Stomach (tissue), 4 donors: ENCODE measurements at regions not wholly inside any gene's neighbourhood (a gene's known extent, or its start where the extent isn't known, plus 50 kb on each side); places are given as distances from the start of the nearest gene placed in this dataset.

ENCODE experiments used
- CTCF ChIP-seq, 7 experiments: fragments of 450-650 bp in 4 of 7; fragments of 200-600 bp in 3 of 7; sonication (generic) in 3 of 7; IDR thresholded peaks; one replicate each; pipeline ENCODE4 v1.5.1; 2016 to 2019; ENCODE audit warnings: antibody characterized with exemption in 7 of 7, control low read depth in 2 of 7, mild to moderate bottlenecking in 1 of 7
- POLR2A ChIP-seq, 4 donors: fragments of 450-650 bp; IDR thresholded peaks; one replicate each; pipeline ENCODE4 v1.6.1; 2016; ENCODE audit warnings: antibody characterized with exemption in 4 of 4, control low read depth in 2 of 4, mild to moderate bottlenecking in 1 of 4, moderate library complexity in 1 of 4

GRCh38 chr12:74963304-74963703, 246.3 kb downstream of the KCNC2 start:
- no peak for TF ChIP-seq CTCF (IDR thresholded peaks at IDR 0.05)
- no peak for TF ChIP-seq POLR2A (IDR thresholded peaks at IDR 0.05)
